H9 (cell line): ENCODE measurements at regions not wholly inside any gene's neighbourhood (a gene's known extent, or its start where the extent isn't known, plus 50 kb on each side); places are given as distances from the start of the nearest gene placed in this dataset.

Experiments used
- DNase-seq: peaks from one replicate; pipeline ENCODE4 v3.0.0-alpha.2; 2017
- H2AFZ ChIP-seq: one replicate; pipeline ENCODE4 v1.6.1; 2013; ENCODE audit warnings: mild to moderate bottlenecking, low read length, control low read depth, moderate library complexity
- H2AK5ac ChIP-seq: 2 replicates; pipeline ENCODE4 v1.6.1; 2013; ENCODE audit warnings: low read length, control low read depth, mixed read lengths; ENCODE audit not compliant: insufficient read length
- H2BK120ac ChIP-seq: one replicate; pipeline ENCODE4 v1.6.1; 2013; ENCODE audit warnings: low read depth, mild to moderate bottlenecking, low read length, control low read depth, inconsistent platforms; ENCODE audit not compliant: poor library complexity, severe bottlenecking
- H2BK12ac ChIP-seq: 2 replicates; pipeline ENCODE4 v1.6.1; 2013; ENCODE audit warnings: low read length, control low read depth, mixed read lengths, low read depth; ENCODE audit not compliant: insufficient read length
- H2BK15ac ChIP-seq: 2 replicates; pipeline ENCODE4 v1.6.1; 2013; ENCODE audit warnings: low read depth, low read length, control low read depth
- H2BK20ac ChIP-seq: one replicate; pipeline ENCODE4 v1.6.1; 2013; ENCODE audit warnings: low read depth, mild to moderate bottlenecking, low read length, control low read depth, inconsistent platforms; ENCODE audit not compliant: poor library complexity, severe bottlenecking
- H2BK5ac ChIP-seq: 2 replicates; pipeline ENCODE4 v1.6.1; 2013; ENCODE audit warnings: low read length, control low read depth, mixed read lengths; ENCODE audit not compliant: insufficient read length
- H3K14ac ChIP-seq: 2 replicates; pipeline ENCODE4 v1.6.1; 2013; ENCODE audit warnings: low read length, control low read depth; ENCODE audit not compliant: insufficient read depth
- H3K18ac ChIP-seq: 2 replicates; pipeline ENCODE4 v1.6.1; 2013; ENCODE audit warnings: low read depth, mild to moderate bottlenecking, mixed read lengths, low read length, control low read depth; ENCODE audit not compliant: insufficient read length
- H3K23ac ChIP-seq: 2 replicates; pipeline ENCODE4 v1.6.1; 2013; ENCODE audit warnings: low read length, control low read depth, mixed read lengths, low read depth; ENCODE audit not compliant: insufficient read length
- H3K23me2 ChIP-seq: 2 replicates; pipeline ENCODE4 v1.6.1; 2013; ENCODE audit warnings: low read depth, mild to moderate bottlenecking, mixed read lengths, low read length, control low read depth; ENCODE audit not compliant: insufficient read length, poor library complexity, severe bottlenecking
- H3K27ac ChIP-seq: 2 replicates; pipeline ENCODE4 v1.5.1; 2013; ENCODE audit warnings: low read length, control low read depth, mixed read lengths, low read depth; ENCODE audit not compliant: insufficient read length
- H3K27me3 ChIP-seq: 2 replicates; pipeline ENCODE4 v1.6.1; 2013; ENCODE audit warnings: low read length, control low read depth, inconsistent platforms; ENCODE audit not compliant: insufficient read depth
- H3K4ac ChIP-seq: 2 replicates; pipeline ENCODE4 v1.6.1; 2013; ENCODE audit warnings: low read depth, mild to moderate bottlenecking, control low read depth, inconsistent platforms, low read length, moderate library complexity
- H3K4me1 ChIP-seq: 2 replicates; pipeline ENCODE4 v1.6.1; 2013; ENCODE audit warnings: low read length, control low read depth, inconsistent platforms; ENCODE audit not compliant: insufficient read depth
- H3K4me2 ChIP-seq: 2 replicates; pipeline ENCODE4 v1.6.1; 2013; ENCODE audit warnings: low read length, control low read depth, mixed read lengths; ENCODE audit not compliant: insufficient read length, insufficient read depth
- H3K56ac ChIP-seq: 2 replicates; pipeline ENCODE4 v1.6.1; 2013; ENCODE audit warnings: low read depth, mild to moderate bottlenecking, mixed read lengths, low read length, control low read depth; ENCODE audit not compliant: insufficient read length
- H3K79me1 ChIP-seq: 2 replicates; pipeline ENCODE4 v1.6.1; 2013; ENCODE audit warnings: low read depth, mild to moderate bottlenecking, moderate library complexity, low read length, control low read depth, inconsistent platforms; ENCODE audit not compliant: insufficient read depth, poor library complexity, severe bottlenecking
- H3K79me2 ChIP-seq: 2 replicates; pipeline ENCODE4 v1.6.1; 2013; ENCODE audit warnings: low read length, control low read depth, inconsistent platforms; ENCODE audit not compliant: insufficient read depth
- H3K9ac ChIP-seq: 2 replicates; pipeline ENCODE4 v1.6.1; 2013; ENCODE audit warnings: low read length, control low read depth, mixed read lengths; ENCODE audit not compliant: insufficient read length; ENCODE audit errors: extremely low read depth
- H3K9me3 ChIP-seq: one replicate; pipeline ENCODE4 v1.6.1; 2013; ENCODE audit warnings: low read depth, low read length, inconsistent platforms; ENCODE audit not compliant: control insufficient read depth
- H3T11ph ChIP-seq: one replicate; pipeline ENCODE4 v1.6.1; 2013; ENCODE audit warnings: mild to moderate bottlenecking, low read length, control low read depth, inconsistent platforms
- H4K20me1 ChIP-seq: one replicate; pipeline ENCODE4 v1.6.1; 2013; ENCODE audit not compliant: control insufficient read depth, insufficient read length, insufficient read depth
- H4K5ac ChIP-seq: 2 replicates; pipeline ENCODE4 v1.6.1; 2013; ENCODE audit warnings: low read depth, mild to moderate bottlenecking, mixed read lengths, low read length, control low read depth; ENCODE audit not compliant: insufficient read length
- H4K8ac ChIP-seq: replicated peaks from 2 replicates; pipeline ENCODE4 v1.6.1; 2013; ENCODE audit warnings: low read length, control low read depth, mixed read lengths, low read depth; ENCODE audit not compliant: insufficient read length
- H4K91ac ChIP-seq: 2 replicates; pipeline ENCODE4 v1.6.1; 2013; ENCODE audit warnings: low read depth, mild to moderate bottlenecking, moderate library complexity, mixed read lengths, low read length, control low read depth; ENCODE audit not compliant: insufficient read length
- H3K27ac Mint-ChIP-seq, 3 experiments: 2 replicates in 2 of 3; 3 replicates in 1 of 3; pipeline ENCODE4 v1.8.0; 2020 to 2021; ENCODE audit warnings: mixed read lengths in 3 of 3, mild to moderate bottlenecking in 1 of 3, moderate library complexity in 1 of 3
- H3K27me3 Mint-ChIP-seq: 2 replicates; pipeline ENCODE4 v1.8.0; 2021; ENCODE audit warnings: low read depth, mild to moderate bottlenecking, moderate library complexity, mixed read lengths
- H3K36me3 Mint-ChIP-seq, 3 experiments: 2 replicates in 2 of 3; 3 replicates in 1 of 3; pipeline ENCODE4 v1.8.0; 2020 to 2021; ENCODE audit warnings: low read depth in 3 of 3, mixed read lengths in 3 of 3; ENCODE audit not compliant: insufficient read depth in 1 of 3
- H3K4me1 Mint-ChIP-seq, 2 experiments: 2 replicates each; pipeline ENCODE4 v1.8.0; 2020; ENCODE audit warnings: mixed read lengths in 2 of 2
- H3K4me3 Mint-ChIP-seq, 2 experiments: 2 replicates in 1 of 2; 3 replicates in 1 of 2; pipeline ENCODE4 v1.8.0; 2020 to 2021; ENCODE audit warnings: mild to moderate bottlenecking in 2 of 2, mixed read lengths in 2 of 2, moderate library complexity in 1 of 2
- H3K9me3 Mint-ChIP-seq, 2 experiments: 2 replicates in 1 of 2; 3 replicates in 1 of 2; pipeline ENCODE4 v1.8.0; 2020; ENCODE audit warnings: mild to moderate bottlenecking in 2 of 2, mixed read lengths in 2 of 2, moderate library complexity in 1 of 2
- CTCF ChIP-seq: fragments of 200-600 bp; sonication (generic); conservative IDR thresholded peaks from 3 replicates; pipeline ENCODE4 v1.8.0; 2021; ENCODE audit warnings: antibody characterized with exemption, mild to moderate bottlenecking
- WGBS: extraction: QIAGEN DNeasy Blood & Tissue Kit; methylation state at CpG from one replicate; pipeline ENCODE4 v1.1.7; 2013; ENCODE audit warnings: missing lambda C conversion rate, low lambda C conversion rate, mixed read lengths; ENCODE audit not compliant: insufficient read length; ENCODE audit errors: extremely low coverage; 5-methylcytosine and 5-hydroxymethylcytosine counted together

DNA sequence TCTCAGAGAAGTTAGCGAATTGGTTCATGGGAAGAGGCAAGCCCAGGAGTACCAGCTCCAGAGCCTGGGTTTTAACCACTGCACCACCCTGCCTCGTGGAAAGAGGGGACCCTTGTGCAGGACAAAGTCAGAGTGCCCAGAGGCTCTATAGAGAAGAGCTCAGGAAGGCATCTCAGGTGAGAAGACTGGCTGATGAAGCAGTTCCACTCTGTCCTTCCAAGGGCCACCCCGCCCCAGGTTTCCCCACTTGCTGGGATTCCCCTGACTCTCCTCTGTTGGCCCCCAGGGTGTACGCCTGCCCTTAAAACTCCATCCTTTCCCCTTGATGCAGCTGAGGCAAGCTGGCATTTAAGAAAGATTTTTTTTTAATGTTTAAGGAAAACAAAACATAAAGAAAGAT is 265.8 kb downstream of the BUD13 start:
- no peaks in the 10 kb centered on the region for H3K27me3 ChIP-seq

More for the DNA sequence above, 265.8 kb downstream of the BUD13 start:
- Histone ChIP-seq H4K8ac (no peak overlapping the region), H2BK120ac (no peak overlapping the region), H2BK20ac (no peak overlapping the region), H3K56ac (no peak overlapping the region), H3T11ph (no peak overlapping the region), H4K20me1 (no peaks in the 10 kb centered on the region), H4K91ac (no peak overlapping the region), H3K27ac (no peak overlapping the region), H2AK5ac (no peak overlapping the region), H2AFZ (no peak overlapping the region), H3K79me2 (no peaks in the 10 kb centered on the region), H3K23me2 (no peaks in the 10 kb centered on the region), H3K23ac (no peak overlapping the region), H3K4me2 (no peak overlapping the region), H3K18ac (no peak overlapping the region), H3K79me1 (no peaks in the 10 kb centered on the region), H3K9me3 (no peaks in the 10 kb centered on the region), H3K4me1 (no peaks in the 10 kb centered on the region; the same call in 1 of the 2 replicates), H2BK12ac (no peak overlapping the region), H3K14ac (no peak overlapping the region), H4K5ac (no peak overlapping the region), H3K4ac (no peak overlapping the region), H3K9ac (no peak overlapping the region), H2BK5ac (no peak overlapping the region), H2BK15ac (no peak overlapping the region)
- no CpG with 5 or more reads among the region's 4 CpGs for WGBS
- peaks cover 63 to 72% of the 10 kb centered on the region in 2 experiments for H3K4me1 Mint-ChIP-seq
- peaks cover 53% of the 10 kb centered on the region for H3K27me3 Mint-ChIP-seq
- no peak for DNase-seq
- no peak overlapping the region for H3K4me3 Mint-ChIP-seq
- H3K9me3 Mint-ChIP-seq: no peaks in the 10 kb centered on the region
- H3K27ac Mint-ChIP-seq: no peak overlapping the region
- TF ChIP-seq CTCF: no peak
- H3K36me3 Mint-ChIP-seq: peaks cover 0 to 2% (median 0%) of the 10 kb centered on the region in 3 experiments; a peak in 2 of 7 replicates
